CD14-positive monocyte (primary cell): ENCODE measurements at regions not wholly inside any gene's neighbourhood (a gene's known extent, or its start where the extent isn't known, plus 50 kb on each side); places are given as distances from the start of the nearest gene placed in this dataset.

Source experiments
- DNase-seq, 3 donors: peaks; one replicate each; pipeline ENCODE4 v3.0.0-alpha.2; 2011 to 2022
- H2AFZ ChIP-seq: 2 replicates; pipeline ENCODE4 v1.6.0; 2012; ENCODE audit warnings: mild to moderate bottlenecking, low read depth, low read length, inconsistent platforms; ENCODE audit not compliant: insufficient read depth, poor library complexity, severe bottlenecking
- H3K27ac ChIP-seq, 2 donors: 1 replicate in 1 of 2; 2 replicates in 1 of 2; pipeline ENCODE4 v1.5.1; 2012 to 2013; ENCODE audit warnings: low read length in 2 of 2, control low read depth in 1 of 2, inconsistent platforms in 1 of 2, low read depth in 1 of 2, mild to moderate bottlenecking in 1 of 2
- H3K27me3 ChIP-seq, 2 donors: one replicate each; pipeline versions ENCODE4 v1.6.0 to v1.6.1; 2011 to 2013; ENCODE audit warnings: low read length in 2 of 2; ENCODE audit not compliant: control insufficient read depth in 2 of 2, insufficient read depth in 2 of 2
- H3K36me3 ChIP-seq, 2 donors: replicated peaks in 1 of 2; 1 replicate in 1 of 2; 2 replicates in 1 of 2; pipeline versions ENCODE4 v1.5.1 to v1.6.1; 2012 to 2013; ENCODE audit warnings: low read length in 2 of 2, control low read depth in 1 of 2, inconsistent platforms in 1 of 2, mild to moderate bottlenecking in 1 of 2; ENCODE audit not compliant: insufficient read depth in 2 of 2, control insufficient read depth in 1 of 2
- H3K4me1 ChIP-seq, 2 donors: 1 replicate in 1 of 2; 2 replicates in 1 of 2; pipeline versions ENCODE4 v1.5.1 to v1.6.1; 2012 to 2013; ENCODE audit warnings: low read length in 2 of 2, control low read depth in 1 of 2, inconsistent platforms in 1 of 2, mild to moderate bottlenecking in 1 of 2, moderate library complexity in 1 of 2; ENCODE audit not compliant: insufficient read depth in 2 of 2, control insufficient read depth in 1 of 2
- H3K4me2 ChIP-seq: replicated peaks from 2 replicates; pipeline ENCODE3; 2012; ENCODE audit warnings: low read length, moderate library complexity, mild to moderate bottlenecking; ENCODE audit not compliant: poor library complexity, severe bottlenecking; ENCODE audit errors: extremely low read depth
- H3K4me3 ChIP-seq, 3 experiments: fragments of 200-600 bp in 1 of 3; sonication (generic) in 1 of 3; replicated peaks in 1 of 3; 1 replicate in 2 of 3; 2 replicates in 1 of 3; pipeline ENCODE4 v1.5.1; 2011 to 2013; ENCODE audit warnings: low read length in 3 of 3, mild to moderate bottlenecking in 3 of 3, control low read depth in 2 of 3, low read depth in 2 of 3, inconsistent platforms in 1 of 3, moderate library complexity in 1 of 3
- H3K79me2 ChIP-seq: 2 replicates; pipeline ENCODE4 v1.6.0; 2012; ENCODE audit warnings: mild to moderate bottlenecking, control low read depth, inconsistent platforms, low read length, moderate library complexity; ENCODE audit not compliant: insufficient read depth
- H3K9ac ChIP-seq: 2 replicates; pipeline ENCODE4 v1.6.0; 2017; ENCODE audit warnings: low read length, mild to moderate bottlenecking; ENCODE audit not compliant: insufficient read depth, poor library complexity, severe bottlenecking
- H3K9me3 ChIP-seq, 2 donors: replicated peaks in 1 of 2; 1 replicate in 1 of 2; 2 replicates in 1 of 2; pipeline versions ENCODE4 v1.5.1 to v1.6.1; 2012 to 2013; ENCODE audit warnings: low read length in 2 of 2, control low read depth in 1 of 2; ENCODE audit not compliant: control insufficient read depth in 1 of 2, insufficient read depth in 1 of 2
- H4K20me1 ChIP-seq: 2 replicates; pipeline ENCODE4 v1.6.0; 2012; ENCODE audit warnings: mild to moderate bottlenecking, low read length, control low read depth, moderate library complexity; ENCODE audit not compliant: insufficient read depth
- H3K27ac Mint-ChIP-seq, 7 donors: one replicate each; pipeline ENCODE4 v1.8.0; 2020; ENCODE audit warnings: mild to moderate bottlenecking in 7 of 7, mixed read lengths in 7 of 7, moderate library complexity in 6 of 7, inconsistent platforms in 2 of 7
- H3K27me3 Mint-ChIP-seq, 3 donors: one replicate each; pipeline ENCODE4 v1.8.0; 2021 to 2022; ENCODE audit warnings: low read depth in 3 of 3, mild to moderate bottlenecking in 3 of 3, mixed read lengths in 3 of 3, moderate library complexity in 3 of 3, inconsistent platforms in 1 of 3
- H3K36me3 Mint-ChIP-seq, 2 donors: one replicate each; pipeline ENCODE4 v1.8.0; 2020; ENCODE audit warnings: mixed read lengths in 2 of 2, inconsistent platforms in 1 of 2, mild to moderate bottlenecking in 1 of 2
- H3K4me1 Mint-ChIP-seq: one replicate; pipeline ENCODE4 v1.8.0; 2020; ENCODE audit warnings: mild to moderate bottlenecking, mixed read lengths
- H3K4me3 Mint-ChIP-seq, 2 donors: one replicate each; pipeline ENCODE4 v1.8.0; 2020; ENCODE audit warnings: mild to moderate bottlenecking in 2 of 2, mixed read lengths in 2 of 2, moderate library complexity in 1 of 2
- H3K9me3 Mint-ChIP-seq, 7 donors: one replicate each; pipeline ENCODE4 v1.8.0; 2020 to 2022; ENCODE audit warnings: mixed read lengths in 7 of 7, mild to moderate bottlenecking in 6 of 7, moderate library complexity in 6 of 7, inconsistent platforms in 2 of 7
- CTCF ChIP-seq: fragments of 200-600 bp; IDR thresholded peaks from one replicate; pipeline ENCODE4 v1.8.0; 2022; ENCODE audit warnings: antibody characterized with exemption, mild to moderate bottlenecking
- WGBS: methylation state at CpG from one replicate; pipeline ENCODE4 v1.1.5; 2013; ENCODE audit warnings: missing lambda C conversion rate; ENCODE audit not compliant: insufficient coverage; 5-methylcytosine and 5-hydroxymethylcytosine counted together
- intact Hi-C, 2 donors: fragments of 100-400 bp; cut with micrococcal nuclease; formaldehyde crosslinking; loops; one replicate each; pipeline versions ENCODE4 v1.15.0 to v1.15.1; 2023

- H3K4me3 Mint-ChIP-seq, result peak overlapping the region; percentile 93 to 99
- H2AFZ ChIP-seq, result peak overlapping the region; percentile 75
- H3K4me3 ChIP-seq, result peak overlapping the region; percentile 85 to 98 (median 97)
- peaks cover 32% of the 10 kb centered on the region for H3K4me1 Mint-ChIP-seq
- H3K9me3 Mint-ChIP-seq, result peaks cover 0 to 2% (median 0%) of the 10 kb centered on the region in 7 donors
- peaks cover 36 to 39% of the 10 kb centered on the region in 2 donors for H3K4me1 ChIP-seq
- H3K36me3 ChIP-seq, result no peaks in the 10 kb centered on the region
- no peaks in the 10 kb centered on the region for H3K36me3 Mint-ChIP-seq
- peak overlapping the region; percentile 97 for H3K9ac ChIP-seq
- H3K9me3 ChIP-seq, result no peaks in the 10 kb centered on the region
- H3K27me3 Mint-ChIP-seq, result no peaks in the 10 kb centered on the region
- intact Hi-C loops, result loop anchor here (1.0 to 5.0 kb wide), 5 partner anchors 16 to 116 kb away; partner anchors contain the start of gene SERTAD2 (in 1 of the 2)
- H4K20me1 ChIP-seq, result no peaks in the 10 kb centered on the region
- H3K4me2 ChIP-seq, result peak overlapping the region; percentile 93
- H3K27ac ChIP-seq, result peak overlapping the region; percentile 99 to 100
- WGBS, result 0% methylated on average over 30 of the region's 43 CpGs
- no peaks in the 10 kb centered on the region for H3K27me3 ChIP-seq
- H3K27ac Mint-ChIP-seq, result peak overlapping the region; percentile 98 to 100 (median 99)
- DNase-seq, result peak; percentile 100
- TF ChIP-seq CTCF, result no peak
- H3K79me2 ChIP-seq, result peaks cover 43% of the 10 kb centered on the region
Measured at GRCh38 chr2:64750817-64751285, 97.1 kb upstream of the SERTAD2 start.

- no peaks in the 10 kb centered on the region for H3K27me3 Mint-ChIP-seq
- H3K4me1 Mint-ChIP-seq, result peaks cover 31% of the 10 kb centered on the region
- Histone ChIP-seq H3K79me2 (peaks cover 36% of the 10 kb centered on the region), H4K20me1 (no peaks in the 10 kb centered on the region), H2AFZ (peak overlapping the region; percentile 79), H3K4me3 (peak overlapping the region; percentile 62 to 98 (median 84)), H3K36me3 (no peaks in the 10 kb centered on the region), H3K9ac (peak overlapping the region; percentile 99), H3K4me2 (peak overlapping the region; percentile 90), H3K4me1 (peaks cover 36 to 39% of the 10 kb centered on the region in 2 donors), H3K27me3 (no peaks in the 10 kb centered on the region), H3K27ac (peak overlapping the region; percentile 95 to 99), H3K9me3 (no peaks in the 10 kb centered on the region)
- TF ChIP-seq CTCF, result peak; percentile 37
- peak overlapping the region; percentile 94 to 100 (median 96) for H3K27ac Mint-ChIP-seq
- intact Hi-C loops, result loop anchor here (1.0 to 5.0 kb wide), 5 partner anchors 16 to 116 kb away; partner anchors contain the start of gene SERTAD2 (in 1 of the 2)
- under 1% methylated on average over 45 of the region's 59 CpGs for WGBS
- peak in 2 of 3 donors; percentile 100 for DNase-seq
- peak overlapping the region; percentile 93 to 94 for H3K4me3 Mint-ChIP-seq
- no peaks in the 10 kb centered on the region for H3K36me3 Mint-ChIP-seq
- H3K9me3 Mint-ChIP-seq, result peaks cover 0 to 5% (median 0%) of the 10 kb centered on the region in 7 donors
Measured at GRCh38 chr2:64751286-64752260, 97.9 kb upstream of the SERTAD2 start.
